Gastroesophageal sphincter (tissue), 3 donors: ENCODE measurements at regions not wholly inside any gene's neighbourhood (a gene's known extent, or its start where the extent isn't known, plus 50 kb on each side); places are given as distances from the start of the nearest gene placed in this dataset.

Experiments
- EP300 ChIP-seq: sonication (generic); formaldehyde crosslinking; IDR thresholded peaks from one replicate; pipeline ENCODE4 v1.6.1; 2017; ENCODE audit warnings: antibody characterized with exemption, mild to moderate bottlenecking
- POLR2A ChIP-seq, 2 donors: fragments of 450-650 bp; IDR thresholded peaks; one replicate each; pipeline ENCODE4 v1.6.1; 2017; ENCODE audit warnings: antibody characterized with exemption in 2 of 2, mild to moderate bottlenecking in 2 of 2, moderate library complexity in 1 of 2
- TF ChIP-seq, protein P1 (sequence below), 4 experiments: fragments of 200-600 bp in 2 of 4; fragments of 450-650 bp in 2 of 4; sonication (generic) in 1 of 4; IDR thresholded peaks; one replicate each; pipeline ENCODE4 v1.5.1; 2017 to 2019; ENCODE audit warnings: antibody characterized with exemption in 4 of 4, mild to moderate bottlenecking in 2 of 4, moderate library complexity in 2 of 4

DNA sequence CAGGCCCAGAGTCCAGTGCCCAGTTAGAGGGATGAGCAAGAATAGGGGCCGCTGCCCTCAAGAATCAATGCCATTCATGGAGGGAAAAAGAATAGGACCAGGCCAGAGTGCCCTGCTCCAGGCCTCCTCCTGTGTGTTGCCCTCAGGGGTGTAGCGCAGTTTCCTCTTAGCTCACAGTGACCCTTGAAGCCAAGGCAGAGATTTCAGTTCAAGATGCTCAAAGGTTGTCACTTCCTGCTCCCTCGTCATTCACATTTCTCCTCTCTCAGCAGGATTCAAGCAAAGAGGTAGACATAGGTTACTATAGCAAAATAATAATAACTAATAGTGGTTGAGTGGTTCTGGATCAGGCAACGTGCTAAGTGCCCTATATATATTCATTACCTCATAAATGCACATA, 55.1 kb upstream of the PELI2 start:
- TF ChIP-seq, protein P1, sequence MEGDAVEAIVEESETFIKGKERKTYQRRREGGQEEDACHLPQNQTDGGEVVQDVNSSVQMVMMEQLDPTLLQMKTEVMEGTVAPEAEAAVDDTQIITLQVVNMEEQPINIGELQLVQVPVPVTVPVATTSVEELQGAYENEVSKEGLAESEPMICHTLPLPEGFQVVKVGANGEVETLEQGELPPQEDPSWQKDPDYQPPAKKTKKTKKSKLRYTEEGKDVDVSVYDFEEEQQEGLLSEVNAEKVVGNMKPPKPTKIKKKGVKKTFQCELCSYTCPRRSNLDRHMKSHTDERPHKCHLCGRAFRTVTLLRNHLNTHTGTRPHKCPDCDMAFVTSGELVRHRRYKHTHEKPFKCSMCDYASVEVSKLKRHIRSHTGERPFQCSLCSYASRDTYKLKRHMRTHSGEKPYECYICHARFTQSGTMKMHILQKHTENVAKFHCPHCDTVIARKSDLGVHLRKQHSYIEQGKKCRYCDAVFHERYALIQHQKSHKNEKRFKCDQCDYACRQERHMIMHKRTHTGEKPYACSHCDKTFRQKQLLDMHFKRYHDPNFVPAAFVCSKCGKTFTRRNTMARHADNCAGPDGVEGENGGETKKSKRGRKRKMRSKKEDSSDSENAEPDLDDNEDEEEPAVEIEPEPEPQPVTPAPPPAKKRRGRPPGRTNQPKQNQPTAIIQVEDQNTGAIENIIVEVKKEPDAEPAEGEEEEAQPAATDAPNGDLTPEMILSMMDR (IDR thresholded peaks at IDR 0.05), result no peak
- TF ChIP-seq POLR2A (IDR thresholded peaks at IDR 0.05), result no peak
- TF ChIP-seq EP300, result no peak
